ENCODE measurements at regions not wholly inside any gene's neighbourhood (a gene's known extent, or its start where the extent isn't known, plus 50 kb on each side); places are given as distances from the start of the nearest gene placed in this dataset.

- TF ChIP-seq CTCF (conservative IDR thresholded peaks at IDR 0.05; ENCODE audit: low read depth in 2 of 2) (no peak), STAT1 (IDR thresholded peaks at IDR 0.05; ENCODE audit: unreplicated experiment) (no peak), EZH2 (IDR thresholded peaks at IDR 0.05; ENCODE audit: low read depth, unreplicated experiment) (no peak), CREB1 (CRISPR knock-in tag; IDR thresholded peaks at IDR 0.05; ENCODE audit: low read depth) (no peak), POLR2AphosphoS5 (IDR thresholded peaks at IDR 0.05; ENCODE audit: low read depth) (no peak)
- TF ChIP-seq, protein P1, sequence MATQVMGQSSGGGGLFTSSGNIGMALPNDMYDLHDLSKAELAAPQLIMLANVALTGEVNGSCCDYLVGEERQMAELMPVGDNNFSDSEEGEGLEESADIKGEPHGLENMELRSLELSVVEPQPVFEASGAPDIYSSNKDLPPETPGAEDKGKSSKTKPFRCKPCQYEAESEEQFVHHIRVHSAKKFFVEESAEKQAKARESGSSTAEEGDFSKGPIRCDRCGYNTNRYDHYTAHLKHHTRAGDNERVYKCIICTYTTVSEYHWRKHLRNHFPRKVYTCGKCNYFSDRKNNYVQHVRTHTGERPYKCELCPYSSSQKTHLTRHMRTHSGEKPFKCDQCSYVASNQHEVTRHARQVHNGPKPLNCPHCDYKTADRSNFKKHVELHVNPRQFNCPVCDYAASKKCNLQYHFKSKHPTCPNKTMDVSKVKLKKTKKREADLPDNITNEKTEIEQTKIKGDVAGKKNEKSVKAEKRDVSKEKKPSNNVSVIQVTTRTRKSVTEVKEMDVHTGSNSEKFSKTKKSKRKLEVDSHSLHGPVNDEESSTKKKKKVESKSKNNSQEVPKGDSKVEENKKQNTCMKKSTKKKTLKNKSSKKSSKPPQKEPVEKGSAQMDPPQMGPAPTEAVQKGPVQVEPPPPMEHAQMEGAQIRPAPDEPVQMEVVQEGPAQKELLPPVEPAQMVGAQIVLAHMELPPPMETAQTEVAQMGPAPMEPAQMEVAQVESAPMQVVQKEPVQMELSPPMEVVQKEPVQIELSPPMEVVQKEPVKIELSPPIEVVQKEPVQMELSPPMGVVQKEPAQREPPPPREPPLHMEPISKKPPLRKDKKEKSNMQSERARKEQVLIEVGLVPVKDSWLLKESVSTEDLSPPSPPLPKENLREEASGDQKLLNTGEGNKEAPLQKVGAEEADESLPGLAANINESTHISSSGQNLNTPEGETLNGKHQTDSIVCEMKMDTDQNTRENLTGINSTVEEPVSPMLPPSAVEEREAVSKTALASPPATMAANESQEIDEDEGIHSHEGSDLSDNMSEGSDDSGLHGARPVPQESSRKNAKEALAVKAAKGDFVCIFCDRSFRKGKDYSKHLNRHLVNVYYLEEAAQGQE (IDR thresholded peaks at IDR 0.05; ENCODE audit: unreplicated experiment): no peak
Observed at GRCh38 chr2:217669831-217670230, 333.0 kb downstream of the TNS1 start.
